ENCODE measurements at regions not wholly inside any gene's neighbourhood (a gene's known extent, or its start where the extent isn't known, plus 50 kb on each side); places are given as distances from the start of the nearest gene placed in this dataset.
"Not testable (repeated sequence)": the region's sequence is repeated elsewhere in the genome, so short reads cannot be mapped to it uniquely, and the experiment has no call there.

- no peak overlapping the region for H2AFZ ChIP-seq (ENCODE audit: insufficient read depth, low read depth, low read length, poor library complexity, severe bottlenecking)
- no peak overlapping the region for H3K4me2 ChIP-seq (replicated peaks; ENCODE audit: extremely low read depth, low read length, poor library complexity, severe bottlenecking)
- no peaks in the 10 kb centered on the region for H3K36me3 ChIP-seq (replicated peaks in 1 of 2; ENCODE audit: control insufficient read depth in 1 of 2, insufficient read depth in 2 of 2, low read length in 2 of 2)
- no peak for DNase-seq
- H3K27me3 ChIP-seq (ENCODE audit: control insufficient read depth in 2 of 2, insufficient read depth in 2 of 2, low read length in 2 of 2) = no peaks in the 10 kb centered on the region
- H3K4me3 ChIP-seq (replicated peaks in 1 of 3; ENCODE audit: low read depth in 2 of 3, low read length in 3 of 3) = no peak overlapping the region
- WGBS (ENCODE audit: insufficient coverage) = no CpG with 5 or more reads among the region's 2 CpGs
- H3K9me3 Mint-ChIP-seq = peaks cover 13 to 28% (median 18%) of the 10 kb centered on the region in 7 donors
- no peak overlapping the region for H3K4me3 Mint-ChIP-seq
- H3K27me3 Mint-ChIP-seq (ENCODE audit: low read depth in 3 of 3) = peaks cover 0 to 1% (median 1%) of the 10 kb centered on the region in 3 donors
- no peak overlapping the region for H3K27ac Mint-ChIP-seq
- no peaks in the 10 kb centered on the region for H3K79me2 ChIP-seq (ENCODE audit: insufficient read depth, low read length)
- no peaks in the 10 kb centered on the region for H3K36me3 Mint-ChIP-seq
- H3K27ac ChIP-seq (ENCODE audit: low read depth in 1 of 2, low read length in 2 of 2) = no peak overlapping the region
- intact Hi-C loops (cut with micrococcal nuclease) = no loop called here
- H3K9ac ChIP-seq (ENCODE audit: insufficient read depth, low read length, poor library complexity, severe bottlenecking) = no peak overlapping the region
- H3K4me1 ChIP-seq (ENCODE audit: control insufficient read depth in 1 of 2, insufficient read depth in 2 of 2, low read length in 2 of 2) = no peaks in the 10 kb centered on the region
- peaks cover 8 to 10% of the 10 kb centered on the region in 2 donors for H3K9me3 ChIP-seq (replicated peaks in 1 of 2; ENCODE audit: control insufficient read depth in 1 of 2, insufficient read depth in 1 of 2, low read length in 2 of 2)
- TF ChIP-seq CTCF (IDR thresholded peaks at IDR 0.05) = no peak
- H4K20me1 ChIP-seq (ENCODE audit: insufficient read depth, low read length) = no peaks in the 10 kb centered on the region
- H3K4me1 Mint-ChIP-seq = no peaks in the 10 kb centered on the region
Observed at GRCh38 chr4:15202481-15202880, 200.2 kb downstream of the CPEB2 start.

GRCh38 chr4:15206526-15206925 lies 204.2 kb downstream of the CPEB2 start:
- H3K27ac ChIP-seq (ENCODE audit: low read depth in 1 of 2, low read length in 2 of 2); H3K4me1 Mint-ChIP-seq; H2AFZ ChIP-seq (ENCODE audit: insufficient read depth, low read depth, low read length, poor library complexity, severe bottlenecking); H3K4me3 ChIP-seq (replicated peaks in 1 of 3; ENCODE audit: low read depth in 2 of 3, low read length in 3 of 3); H3K27me3 Mint-ChIP-seq (ENCODE audit: low read depth in 3 of 3); DNase-seq; H3K27me3 ChIP-seq (ENCODE audit: control insufficient read depth in 2 of 2, insufficient read depth in 2 of 2, low read length in 2 of 2); H4K20me1 ChIP-seq (ENCODE audit: insufficient read depth, low read length); H3K36me3 ChIP-seq (replicated peaks in 1 of 2; ENCODE audit: control insufficient read depth in 1 of 2, insufficient read depth in 2 of 2, low read length in 2 of 2); H3K36me3 Mint-ChIP-seq; H3K79me2 ChIP-seq (ENCODE audit: insufficient read depth, low read length); H3K4me2 ChIP-seq (replicated peaks; ENCODE audit: extremely low read depth, low read length, poor library complexity, severe bottlenecking); H3K4me3 Mint-ChIP-seq; intact Hi-C loops (cut with micrococcal nuclease); H3K27ac Mint-ChIP-seq; H3K9ac ChIP-seq (ENCODE audit: insufficient read depth, low read length, poor library complexity, severe bottlenecking); H3K4me1 ChIP-seq (ENCODE audit: control insufficient read depth in 1 of 2, insufficient read depth in 2 of 2, low read length in 2 of 2); H3K9me3 ChIP-seq (replicated peaks in 1 of 2; ENCODE audit: control insufficient read depth in 1 of 2, insufficient read depth in 1 of 2, low read length in 2 of 2): not testable (repeated sequence)
- peaks cover 14 to 26% (median 24%) of the 10 kb centered on the region in 7 donors for H3K9me3 Mint-ChIP-seq
- no CpG with 5 or more reads among the region's 3 CpGs for WGBS (ENCODE audit: insufficient coverage)

Data from CD14-positive monocyte (primary cell).